Adrenal gland (tissue), 5 donors: ENCODE measurements at regions not wholly inside any gene's neighbourhood (a gene's known extent, or its start where the extent isn't known, plus 50 kb on each side); places are given as distances from the start of the nearest gene placed in this dataset.

Experiments used
- CTCF ChIP-seq, 6 experiments: fragments of 450-650 bp in 4 of 6; fragments of 200-600 bp in 2 of 6; sonication (generic) in 1 of 6; IDR thresholded peaks; 1 replicate in 5 of 6; 2 replicates in 1 of 6; pipeline versions ENCODE4 v1.5.1 to v1.8.0; 2016 to 2021; ENCODE audit warnings: antibody characterized with exemption in 6 of 6, mild to moderate bottlenecking in 2 of 6, moderate library complexity in 1 of 6
- POLR2A ChIP-seq, 2 donors: fragments of 450-650 bp; IDR thresholded peaks; one replicate each; pipeline ENCODE4 v1.6.1; 2017; ENCODE audit warnings: antibody characterized with exemption in 2 of 2, mild to moderate bottlenecking in 2 of 2, moderate library complexity in 1 of 2
- donor health status: DM: no; HTN: no; CAD: no.

GRCh38 chr3:1036207-1036826 is 56.5 kb upstream of the CNTN6 start:
- TF ChIP-seq CTCF (IDR thresholded peaks at IDR 0.05) = no peak
- no peak for TF ChIP-seq POLR2A (IDR thresholded peaks at IDR 0.05)
